SJSA1 (cell line): ENCODE measurements at regions not wholly inside any gene's neighbourhood (a gene's known extent, or its start where the extent isn't known, plus 50 kb on each side); places are given as distances from the start of the nearest gene placed in this dataset.
"Not testable (repeated sequence)": the region's sequence is repeated elsewhere in the genome, so short reads cannot be mapped to it uniquely, and the experiment has no call there.

Experiments
- DNase-seq, 2 experiments: peaks; one replicate each; pipeline ENCODE4 v3.0.0-alpha.2; 2015 to 2020; ENCODE audit warnings: low spot score in 2 of 2, low read depth in 1 of 2
- H3K27ac ChIP-seq: fragments of 250-450 bp; sonication (Bioruptor Pico); 2 replicates; pipeline ENCODE4 v1.5.1; 2020; ENCODE audit warnings: mild to moderate bottlenecking, moderate library complexity
- H3K27me3 ChIP-seq: fragments of 250-450 bp; sonication (Bioruptor Pico); replicated peaks from 2 replicates; pipeline ENCODE4 v1.5.1; 2020; ENCODE audit warnings: mild to moderate bottlenecking, moderate library complexity
- H3K36me3 ChIP-seq: fragments of 250-450 bp; sonication (Bioruptor Pico); 2 replicates; pipeline ENCODE4 v1.5.1; 2020; ENCODE audit warnings: mild to moderate bottlenecking
- H3K4me1 ChIP-seq: fragments of 250-450 bp; sonication (Bioruptor Pico); replicated peaks from 2 replicates; pipeline ENCODE4 v1.6.1; 2021; ENCODE audit warnings: mild to moderate bottlenecking
- H3K4me3 ChIP-seq: fragments of 250-450 bp; sonication (Bioruptor Pico); 2 replicates; pipeline ENCODE4 v1.5.1; 2020; ENCODE audit warnings: mild to moderate bottlenecking
- H3K9me3 ChIP-seq: fragments of 250-450 bp; sonication (Bioruptor Pico); replicated peaks from 2 replicates; pipeline ENCODE4 v1.5.1; 2020; ENCODE audit warnings: mild to moderate bottlenecking

GRCh38 chr3:188979669-188980310, 192.0 kb upstream of the TPRG1 start:
- Histone ChIP-seq H3K36me3 (no peaks in the 10 kb centered on the region), H3K27me3 (no peaks in the 10 kb centered on the region), H3K9me3 (no peaks in the 10 kb centered on the region), H3K4me1 (peaks cover 28% of the 10 kb centered on the region), H3K27ac (no peak overlapping the region), H3K4me3 (no peak overlapping the region)
- DNase-seq: no peak

GRCh38 chr3:188993181-188993580, 178.6 kb upstream of the TPRG1 start:
- H3K4me1 ChIP-seq: no peaks in the 10 kb centered on the region
- no peaks in the 10 kb centered on the region for H3K36me3 ChIP-seq
- H3K4me3 ChIP-seq: no peak overlapping the region
- H3K27ac ChIP-seq: no peak overlapping the region
- H3K9me3 ChIP-seq: no peaks in the 10 kb centered on the region
- no peaks in the 10 kb centered on the region for H3K27me3 ChIP-seq
- no peak for DNase-seq

GRCh38 chr3:189001559-189001958, 170.2 kb upstream of the TPRG1 start:
- H3K36me3 ChIP-seq: no peaks in the 10 kb centered on the region
- H3K27ac ChIP-seq: no peak overlapping the region
- H3K4me3 ChIP-seq: no peak overlapping the region
- no peaks in the 10 kb centered on the region for H3K9me3 ChIP-seq
- peaks cover 8% of the 10 kb centered on the region for H3K4me1 ChIP-seq
- DNase-seq: no peak
- H3K27me3 ChIP-seq: no peaks in the 10 kb centered on the region

GRCh38 chr3:189003410-189003809, 168.4 kb upstream of the TPRG1 start:
- H3K4me3 ChIP-seq: no peak overlapping the region
- no peaks in the 10 kb centered on the region for H3K9me3 ChIP-seq
- peaks cover 8% of the 10 kb centered on the region for H3K4me1 ChIP-seq
- H3K27ac ChIP-seq: no peak overlapping the region
- H3K36me3 ChIP-seq: no peaks in the 10 kb centered on the region
- no peaks in the 10 kb centered on the region for H3K27me3 ChIP-seq
- DNase-seq: no peak

- H3K27ac ChIP-seq: no peak overlapping the region
- no peaks in the 10 kb centered on the region for H3K36me3 ChIP-seq
- no peak overlapping the region for H3K4me3 ChIP-seq
- no peaks in the 10 kb centered on the region for H3K4me1 ChIP-seq
- DNase-seq: no peak
- no peaks in the 10 kb centered on the region for H3K9me3 ChIP-seq
- H3K27me3 ChIP-seq: no peaks in the 10 kb centered on the region
Measured at GRCh38 chr3:189013224-189013888, 158.4 kb upstream of the TPRG1 start.

- Histone ChIP-seq H3K27me3 (no peaks in the 10 kb centered on the region), H3K27ac (no peak overlapping the region), H3K4me1 (no peaks in the 10 kb centered on the region), H3K36me3 (no peaks in the 10 kb centered on the region), H3K9me3 (no peaks in the 10 kb centered on the region), H3K4me3 (no peak overlapping the region)
- DNase-seq: no peak
Measured at GRCh38 chr3:189014526-189014925, 157.2 kb upstream of the TPRG1 start.

- DNase-seq, H3K27me3 ChIP-seq, H3K27ac ChIP-seq, H3K9me3 ChIP-seq, H3K36me3 ChIP-seq, H3K4me1 ChIP-seq, H3K4me3 ChIP-seq: not testable (repeated sequence)
Measured at GRCh38 chr3:189022576-189023466, 148.9 kb upstream of the TPRG1 start.

GRCh38 chr3:189025866-189026265, 145.9 kb upstream of the TPRG1 start:
- Histone ChIP-seq H3K27me3 (no peaks in the 10 kb centered on the region), H3K36me3 (no peaks in the 10 kb centered on the region), H3K4me1 (no peaks in the 10 kb centered on the region), H3K27ac (no peak overlapping the region), H3K4me3 (no peak overlapping the region), H3K9me3 (no peaks in the 10 kb centered on the region)
- no peak for DNase-seq

GRCh38 chr3:189027626-189028155, 144.1 kb upstream of the TPRG1 start:
- Histone ChIP-seq H3K36me3 (no peaks in the 10 kb centered on the region), H3K4me1 (no peaks in the 10 kb centered on the region), H3K27ac (no peak overlapping the region), H3K9me3 (no peaks in the 10 kb centered on the region), H3K4me3 (no peak overlapping the region), H3K27me3 (no peaks in the 10 kb centered on the region)
- DNase-seq: no peak

- H3K27me3 ChIP-seq: no peaks in the 10 kb centered on the region
- H3K4me1 ChIP-seq: no peaks in the 10 kb centered on the region
Measured at GRCh38 chr3:189038773-189039745, 132.7 kb upstream of the TPRG1 start.

GRCh38 chr3:189040656-189041335, 131.0 kb upstream of the TPRG1 start:
- Histone ChIP-seq H3K4me1 (no peaks in the 10 kb centered on the region), H3K27me3 (no peaks in the 10 kb centered on the region), H3K36me3 (no peaks in the 10 kb centered on the region), H3K27ac (no peak overlapping the region), H3K9me3 (no peaks in the 10 kb centered on the region), H3K4me3 (no peak overlapping the region)
- no peak for DNase-seq

More at GRCh38 chr3:189038773-189039745, 132.7 kb upstream of the TPRG1 start:
- Histone ChIP-seq H3K36me3 (no peaks in the 10 kb centered on the region), H3K4me3 (no peak overlapping the region), H3K27ac (no peak overlapping the region), H3K9me3 (no peaks in the 10 kb centered on the region)
- DNase-seq: no peak

- H3K4me3 ChIP-seq: no peak overlapping the region
- peak in 1 of 2 experiments; percentile 28 for DNase-seq
- H3K27ac ChIP-seq: no peak overlapping the region
- H3K27me3 ChIP-seq: no peaks in the 10 kb centered on the region
- no peaks in the 10 kb centered on the region for H3K36me3 ChIP-seq
- H3K9me3 ChIP-seq: no peaks in the 10 kb centered on the region
- no peaks in the 10 kb centered on the region for H3K4me1 ChIP-seq
Measured at GRCh38 chr3:189041482-189042090, 130.2 kb upstream of the TPRG1 start.
